GM13976 (cell line): ENCODE measurements at regions not wholly inside any gene's neighbourhood (a gene's known extent, or its start where the extent isn't known, plus 50 kb on each side); places are given as distances from the start of the nearest gene placed in this dataset.

Experiments used
- DNase-seq: peaks from one replicate; pipeline ENCODE4 v3.0.0; 2012; ENCODE audit warnings: low spot score
- CTCF ChIP-seq: IDR thresholded peaks from 2 replicates; pipeline ENCODE4 v1.5.1; 2012; ENCODE audit warnings: borderline replicate concordance, mild to moderate bottlenecking; ENCODE audit not compliant: insufficient read depth; ENCODE audit errors: extremely low read depth, missing control alignments, control extremely low read depth
- in situ Hi-C: fragments of 300-500 bp; cut with MboI; formaldehyde crosslinking; loops from one replicate; pipeline ENCODE4 v1.12.0; 2022; ENCODE audit warnings: low sequenced_read_pairs, mixed read lengths, inconsistent platforms; ENCODE audit not compliant: unreplicated experiment

- peak; percentile 35 for DNase-seq
- in situ Hi-C loops: no loop called here
- TF ChIP-seq CTCF: no peak
Observed at GRCh38 chr12:100716945-100717732, 77.4 kb upstream of the ANO4 start.

- DNase-seq: no peak
- TF ChIP-seq CTCF: no peak
- in situ Hi-C loops: no loop called here
Observed at GRCh38 chr12:100717733-100718067, 76.9 kb upstream of the ANO4 start.

- TF ChIP-seq CTCF: no peak
- in situ Hi-C loops: no loop called here
- no peak for DNase-seq
Observed at GRCh38 chr12:100718187-100718586, 76.4 kb upstream of the ANO4 start.

- in situ Hi-C loops: no loop called here
- TF ChIP-seq CTCF: no peak
- DNase-seq: no peak
Observed at GRCh38 chr12:100720016-100720654, 74.4 kb upstream of the ANO4 start.

GRCh38 chr12:100721169-100721568, 73.4 kb upstream of the ANO4 start:
- in situ Hi-C loops: no loop called here
- DNase-seq: no peak
- no peak for TF ChIP-seq CTCF

- no peak for TF ChIP-seq CTCF
- in situ Hi-C loops: no loop called here
- DNase-seq: no peak
Observed at GRCh38 chr12:100724071-100724470, 70.5 kb upstream of the ANO4 start.
